Glomerular endothelial cell (primary cell): ENCODE measurements at regions not wholly inside any gene's neighbourhood (a gene's known extent, or its start where the extent isn't known, plus 50 kb on each side); places are given as distances from the start of the nearest gene placed in this dataset.
"Not testable (repeated sequence)": the region's sequence is repeated elsewhere in the genome, so short reads cannot be mapped to it uniquely, and the experiment has no call there.

Experiments
- DNase-seq: peaks from one replicate; pipeline ENCODE4 v3.0.0-alpha.2; 2011; ENCODE audit warnings: low read depth, low spot score; ENCODE audit errors: extremely low read depth

DNA sequence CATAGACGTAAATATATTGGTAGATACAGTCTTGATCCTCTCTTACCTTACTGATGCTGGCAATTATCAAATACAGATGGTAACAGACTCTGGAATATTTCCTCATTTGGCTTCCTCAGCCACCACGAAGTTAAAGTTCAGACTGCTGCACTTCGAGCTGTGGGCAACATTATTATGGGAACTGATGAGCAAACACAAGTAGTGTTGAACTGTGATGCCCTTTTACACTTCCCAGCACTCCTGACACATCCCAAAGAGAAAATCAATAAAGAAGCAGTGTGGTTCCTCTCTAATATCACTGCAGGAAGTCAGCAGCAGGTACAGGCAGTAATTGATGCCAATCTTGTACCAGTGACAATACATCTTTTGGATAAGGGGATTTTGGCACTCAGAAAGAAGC is 162.7 kb upstream of the NT5E start:
- DNase-seq = no peak

DNA sequence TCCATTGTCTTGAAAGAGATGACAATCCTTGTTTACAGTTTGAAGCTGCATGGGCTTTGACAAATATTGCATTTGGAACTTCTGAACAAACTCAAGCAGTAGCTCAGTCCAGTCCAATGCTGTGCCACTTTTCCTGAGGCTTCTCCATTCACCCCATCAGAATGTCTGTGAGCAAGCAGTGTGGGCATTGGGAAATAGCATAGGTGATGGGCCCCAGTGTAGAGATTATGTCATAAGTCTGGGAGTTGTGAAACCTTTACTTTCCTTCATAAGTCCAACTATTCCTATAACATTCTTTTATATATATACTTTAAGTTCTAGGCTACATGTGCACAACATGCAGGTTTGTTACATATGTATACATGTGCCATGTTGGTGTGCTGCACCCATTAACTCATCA is 163.4 kb upstream of the NT5E start:
- DNase-seq = not testable (repeated sequence)

DNA sequence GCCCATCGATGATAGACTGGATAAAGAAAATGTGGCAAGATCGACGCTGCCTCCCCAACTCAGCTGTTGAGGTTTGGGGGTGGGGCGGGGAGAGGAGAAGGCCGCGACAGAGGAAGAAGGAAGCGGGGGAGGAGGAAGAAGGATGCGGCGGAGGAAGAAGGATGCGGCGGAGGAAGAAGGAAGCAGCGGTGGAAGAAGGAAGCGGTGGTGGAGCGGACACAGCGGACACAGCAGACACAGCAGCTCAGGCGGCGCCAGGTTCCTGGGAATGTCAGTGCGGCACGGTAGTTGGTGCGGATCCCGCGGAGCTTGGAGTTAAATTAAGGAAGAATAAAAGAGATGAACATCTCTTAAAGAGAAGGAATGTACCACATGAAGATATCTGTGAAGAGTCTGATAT is 163.9 kb upstream of the NT5E start:
- DNase-seq = no peak

DNA sequence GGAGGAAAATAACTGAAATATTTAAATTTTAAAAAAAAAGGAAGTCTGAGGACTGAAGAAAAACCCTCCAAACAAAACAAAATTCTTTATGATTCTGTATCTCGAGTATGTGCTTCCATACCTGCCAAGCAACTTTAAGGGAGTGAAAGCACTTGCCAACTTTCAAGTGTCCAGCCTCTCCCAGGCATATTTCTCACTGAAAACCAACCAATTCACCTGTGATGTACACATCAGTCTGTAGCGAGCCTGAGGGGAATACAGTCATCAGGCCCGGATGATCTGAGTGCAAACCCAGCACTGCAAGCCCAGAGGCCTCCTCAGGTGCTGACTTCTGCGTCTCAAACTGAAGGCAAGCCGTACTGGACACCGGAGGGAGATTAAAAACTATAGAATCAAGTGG is 164.8 kb upstream of the NT5E start:
- no peak for DNase-seq

DNA sequence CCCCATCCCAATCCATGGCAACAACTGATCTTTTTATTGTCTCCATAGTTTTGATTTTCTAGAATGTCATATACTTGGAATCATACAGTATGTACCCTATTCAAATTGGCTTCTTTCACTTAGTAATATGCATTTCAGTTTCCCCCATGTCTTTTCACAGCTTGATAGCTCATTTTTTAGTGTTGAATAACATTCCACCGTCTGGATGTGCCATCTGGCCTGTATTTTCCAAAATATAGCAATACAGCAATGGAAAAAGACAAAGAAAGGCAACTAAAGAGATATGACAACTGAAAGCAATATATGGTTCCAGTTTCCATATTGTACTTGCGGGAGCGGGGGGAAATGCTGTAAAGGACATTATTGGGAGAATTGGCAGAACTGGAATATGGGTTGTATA is 166.4 kb upstream of the NT5E start:
- no peak for DNase-seq

DNA sequence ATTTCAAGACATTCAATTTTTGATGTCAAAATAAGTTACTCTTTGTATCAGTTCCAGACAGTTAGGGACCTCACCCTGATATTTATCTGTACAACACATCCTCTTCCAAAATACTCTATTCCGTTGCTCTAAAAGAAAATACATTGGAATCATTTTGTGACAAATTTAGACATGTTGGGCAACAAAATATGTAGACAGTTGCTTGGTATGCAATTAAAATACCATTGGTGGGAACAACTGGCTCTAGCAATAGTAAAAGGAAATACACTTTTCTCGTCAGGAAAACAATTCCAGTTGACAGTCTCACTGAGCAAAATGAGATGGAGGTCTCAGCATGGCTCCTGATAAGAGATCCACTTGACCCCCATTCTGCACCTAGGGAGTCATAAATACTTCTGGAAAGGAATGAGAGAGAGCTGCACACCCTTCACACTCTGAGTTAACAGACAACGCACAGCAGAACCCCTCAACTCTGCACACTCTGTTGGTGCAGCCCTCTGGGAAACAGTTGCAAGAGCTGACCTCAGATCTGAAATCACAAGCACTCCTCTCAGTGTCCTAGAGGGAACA is 171.3 kb upstream of the NT5E start:
- DNase-seq = no peak

DNA sequence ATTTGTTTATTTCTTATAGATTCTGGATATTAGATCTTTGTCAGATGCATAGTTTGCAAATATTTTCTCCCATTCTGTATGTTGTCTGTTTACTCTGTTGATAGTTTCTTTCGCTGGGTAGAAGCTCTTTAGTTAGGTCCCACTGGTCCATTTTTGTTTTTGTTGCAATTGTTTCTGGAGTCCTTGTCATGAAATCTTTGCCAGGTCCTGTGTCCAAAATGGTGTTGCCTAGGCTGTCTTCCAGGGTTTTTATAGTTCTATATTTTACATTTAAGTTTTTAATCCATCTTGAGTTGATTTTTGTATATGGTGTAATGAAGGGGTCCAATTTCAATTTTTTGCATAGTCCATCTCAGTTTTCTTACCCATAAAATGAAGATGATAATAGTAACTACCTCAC is 173.9 kb upstream of the NT5E start:
- not testable (repeated sequence) for DNase-seq

DNA sequence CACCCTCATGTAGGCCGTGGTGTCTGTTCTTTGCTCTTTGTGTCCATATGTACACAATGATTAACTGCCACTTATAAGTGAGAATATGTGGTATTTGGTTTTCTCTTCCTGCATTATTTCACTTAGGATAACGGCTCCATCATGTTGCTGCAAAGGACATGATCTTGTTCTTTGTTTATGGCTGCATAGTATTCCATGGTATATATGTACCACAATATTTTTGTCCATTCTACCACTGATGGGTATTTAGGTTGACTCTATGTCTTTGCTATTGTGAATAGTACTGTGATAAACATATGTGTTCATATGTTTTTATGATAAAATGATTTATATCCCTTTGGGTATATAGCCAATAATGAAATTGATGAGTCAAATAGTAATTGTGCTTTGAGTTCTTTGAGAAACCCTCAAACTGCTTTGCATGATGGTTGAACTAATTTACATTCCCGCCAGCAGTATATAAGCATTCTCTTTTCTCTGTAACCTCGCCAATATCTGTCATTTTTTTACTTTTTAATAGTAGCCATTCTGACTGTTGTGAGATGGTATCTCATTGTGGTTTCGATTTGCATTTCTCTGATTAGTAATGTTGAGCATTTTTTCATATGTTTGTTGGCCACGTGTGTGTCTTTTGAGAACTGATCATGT is 174.4 kb upstream of the NT5E start:
- DNase-seq = no peak

DNA sequence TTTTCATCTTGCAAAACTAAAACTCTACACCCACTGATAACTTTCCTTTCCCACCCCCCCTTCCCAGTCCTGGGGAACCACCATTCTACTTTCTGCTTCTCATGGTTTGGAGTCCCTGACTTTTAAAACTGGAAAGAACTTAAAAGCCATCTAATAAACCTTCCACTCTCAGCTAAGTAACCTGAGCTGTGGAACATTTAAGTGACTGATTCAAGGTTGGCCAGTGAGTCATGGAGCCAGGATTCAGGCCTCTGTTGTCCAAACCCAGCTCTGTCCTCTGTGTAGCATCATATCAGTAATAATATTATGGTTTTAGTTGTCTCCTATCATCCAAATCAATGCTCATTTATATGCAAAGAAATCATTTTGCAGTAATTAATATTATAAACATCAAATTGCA is 176.0 kb upstream of the NT5E start:
- DNase-seq = no peak

DNA sequence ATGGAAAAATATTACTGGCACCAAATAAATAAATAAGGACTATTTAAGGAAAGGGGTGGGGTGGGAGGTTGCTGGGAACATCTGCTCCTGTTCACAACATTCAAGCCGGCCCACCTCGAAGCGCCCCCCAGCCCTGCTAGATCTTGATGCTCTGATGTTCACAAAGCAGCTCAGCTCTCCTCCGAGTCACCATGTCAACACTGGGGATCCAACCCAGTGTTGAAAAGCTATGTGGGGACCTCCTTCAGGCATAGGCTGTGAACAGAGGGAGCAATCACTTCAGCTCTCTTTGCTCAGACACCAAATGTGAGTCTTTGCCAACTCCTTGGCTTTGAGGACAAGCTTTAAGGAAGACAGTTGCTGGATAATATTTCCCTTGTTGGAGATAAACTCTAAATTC is 176.8 kb upstream of the NT5E start:
- no peak for DNase-seq

DNA sequence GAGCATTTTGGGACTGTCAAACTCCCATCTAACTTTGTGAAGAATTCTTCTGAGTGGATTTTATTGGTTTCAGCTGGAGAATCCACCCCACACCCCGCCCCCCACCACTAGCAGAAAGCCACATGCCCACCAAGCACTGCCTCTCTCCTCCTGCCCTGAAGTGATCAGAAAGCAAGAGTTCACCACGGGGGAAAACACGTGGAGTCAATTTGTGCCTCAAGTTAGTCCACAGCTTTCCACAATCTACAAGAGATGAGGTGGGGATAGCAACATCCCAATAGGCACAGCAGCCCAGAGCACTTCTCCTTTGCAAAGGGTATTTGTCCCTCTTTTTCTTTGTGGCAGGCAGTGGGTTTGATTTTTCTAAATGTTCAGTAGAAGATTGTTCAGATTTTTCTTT is 177.3 kb upstream of the NT5E start:
- no peak for DNase-seq

DNA sequence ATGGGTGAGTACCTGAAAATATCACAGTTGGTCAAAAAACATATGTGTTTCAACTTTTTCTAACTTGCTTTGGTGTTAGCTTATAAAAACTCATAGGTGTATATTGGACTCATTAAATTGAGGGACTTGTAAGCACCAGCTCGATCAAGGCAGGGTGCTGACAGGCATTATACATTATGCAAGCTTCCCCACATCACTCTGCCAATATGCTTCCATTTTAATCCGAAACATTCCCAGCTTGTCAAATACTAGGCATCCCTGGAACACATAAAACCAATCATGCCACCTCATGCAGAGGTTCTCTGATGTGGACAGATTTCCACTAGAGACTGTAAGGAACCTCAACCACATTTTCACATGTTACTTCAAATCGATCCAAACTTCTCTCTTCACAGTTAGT is 187.3 kb upstream of the NT5E start:
- no peak for DNase-seq

DNA sequence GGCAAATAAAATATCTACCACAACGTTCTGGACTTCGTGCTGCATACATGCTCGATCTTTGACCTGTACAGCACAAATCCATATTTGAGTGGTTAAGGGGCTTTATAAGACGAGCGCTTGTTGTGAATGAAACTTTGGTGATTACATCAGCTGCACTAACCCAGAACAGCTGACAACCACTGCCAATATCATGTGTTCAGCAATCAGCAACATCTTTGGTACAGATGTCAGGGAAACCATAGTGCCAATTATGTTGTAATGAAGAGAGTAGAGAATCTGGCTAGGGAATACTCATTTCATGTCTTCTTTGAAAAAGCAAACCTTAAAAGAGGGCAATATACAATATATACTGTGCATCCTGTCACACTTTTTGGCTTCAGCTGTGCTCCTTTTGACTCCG is 188.6 kb upstream of the NT5E start:
- DNase-seq = no peak

DNA sequence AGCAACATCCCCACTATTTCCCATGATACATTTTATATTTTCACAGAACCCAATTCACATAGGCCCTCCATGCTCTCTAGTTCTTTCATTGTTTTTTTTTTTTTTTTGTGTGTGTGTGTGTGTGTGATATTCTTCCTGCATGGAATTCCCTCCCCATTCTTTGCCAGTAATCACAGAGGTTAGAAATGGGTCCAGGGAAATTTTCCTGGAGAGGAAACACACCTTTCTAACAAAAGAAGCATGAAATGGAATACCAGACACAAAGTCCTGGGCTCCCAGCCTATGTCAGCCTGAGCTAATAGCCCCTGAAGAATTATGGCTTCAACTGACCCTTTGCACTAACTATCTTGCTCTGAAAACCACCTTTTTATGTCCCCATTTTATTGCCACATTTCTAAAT is 194.2 kb upstream of the NT5E start:
- no peak for DNase-seq

DNA sequence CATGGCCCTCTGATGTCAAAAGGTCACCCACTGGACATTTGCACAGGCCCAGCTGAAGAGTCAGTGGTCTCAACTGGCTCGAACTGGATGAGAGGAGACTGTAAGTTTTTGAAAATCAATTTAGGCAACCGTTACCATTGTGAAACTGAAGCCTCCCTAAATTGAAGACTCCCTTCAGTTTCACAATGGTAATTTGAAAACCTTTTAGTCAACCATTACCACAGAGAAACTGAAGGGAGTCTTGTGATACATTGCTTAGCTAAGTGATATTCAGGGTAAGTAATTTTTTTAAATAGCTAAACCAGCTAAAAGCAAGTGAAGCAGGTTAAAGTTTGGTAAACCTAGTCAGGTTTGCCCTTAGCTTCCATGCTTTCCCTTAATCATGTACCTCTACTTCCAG is 197.3 kb upstream of the NT5E start:
- DNase-seq = no peak

DNA sequence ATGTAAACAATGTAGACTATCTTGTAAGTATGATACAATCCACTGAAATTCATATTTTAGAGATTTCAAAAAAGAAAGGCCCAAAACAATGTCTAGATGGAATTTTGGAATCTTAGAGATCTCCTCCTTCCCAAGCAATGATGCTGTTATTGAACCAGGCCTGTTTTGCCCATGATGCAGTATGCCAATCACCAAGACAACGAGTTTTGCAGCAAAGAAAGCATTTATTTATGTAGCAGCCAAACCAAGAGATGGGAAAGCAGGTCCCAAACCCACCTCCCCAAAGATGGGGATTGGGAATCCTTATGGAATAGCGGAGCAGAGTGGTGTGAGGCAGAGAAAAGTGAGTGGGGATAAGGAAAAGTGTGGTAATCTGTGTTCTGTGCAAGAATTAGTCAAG is 197.8 kb upstream of the NT5E start:
- no peak for DNase-seq

DNA sequence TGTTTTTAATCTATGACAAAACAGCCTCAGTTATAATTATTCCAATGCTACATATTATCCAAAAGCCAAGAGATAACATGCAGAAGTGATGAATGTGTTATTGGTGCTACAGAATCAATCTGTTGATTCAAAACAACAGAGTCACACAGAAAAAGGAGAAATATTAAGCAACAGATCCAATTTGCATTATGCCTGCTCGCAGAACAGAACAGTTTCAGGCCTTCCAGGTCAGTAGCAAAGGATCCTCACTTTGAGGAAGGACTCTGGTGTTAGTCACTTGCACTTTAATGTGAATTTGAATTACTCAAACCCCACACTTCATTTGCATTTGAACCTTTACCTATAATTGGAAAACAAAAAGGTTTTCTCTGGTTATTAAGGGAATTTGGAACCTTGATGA is 198.6 kb upstream of the NT5E start:
- DNase-seq = no peak

DNA sequence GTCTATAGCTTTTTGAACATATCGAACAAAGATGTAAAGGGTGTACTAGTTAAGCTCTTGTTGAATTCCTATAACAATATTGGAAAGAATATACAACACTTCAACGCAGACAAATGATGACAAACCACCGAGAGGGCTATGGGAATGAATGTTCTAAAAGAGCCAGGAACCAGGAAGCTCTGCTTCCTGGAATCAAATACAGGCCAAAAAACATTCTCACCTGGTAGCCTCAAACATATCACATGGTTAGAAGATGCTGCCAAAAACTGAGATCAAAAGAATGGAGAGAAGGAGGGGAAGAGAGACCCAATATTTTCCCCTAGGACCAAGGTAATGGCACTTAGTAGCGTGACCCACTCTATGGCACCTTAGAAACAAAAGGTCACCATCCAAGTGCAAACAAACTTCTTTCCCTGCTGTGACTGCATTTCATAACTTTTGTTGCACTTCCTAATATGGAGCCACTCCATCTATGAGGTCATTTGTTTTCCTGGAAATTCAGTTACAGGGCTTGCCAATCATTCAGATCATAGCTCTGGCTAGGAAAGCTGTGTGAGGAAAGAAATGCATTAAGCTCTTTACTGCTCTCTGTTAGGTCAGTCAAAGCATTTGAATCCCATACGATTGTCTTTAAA is 199.2 kb upstream of the NT5E start:
- DNase-seq = no peak

DNA sequence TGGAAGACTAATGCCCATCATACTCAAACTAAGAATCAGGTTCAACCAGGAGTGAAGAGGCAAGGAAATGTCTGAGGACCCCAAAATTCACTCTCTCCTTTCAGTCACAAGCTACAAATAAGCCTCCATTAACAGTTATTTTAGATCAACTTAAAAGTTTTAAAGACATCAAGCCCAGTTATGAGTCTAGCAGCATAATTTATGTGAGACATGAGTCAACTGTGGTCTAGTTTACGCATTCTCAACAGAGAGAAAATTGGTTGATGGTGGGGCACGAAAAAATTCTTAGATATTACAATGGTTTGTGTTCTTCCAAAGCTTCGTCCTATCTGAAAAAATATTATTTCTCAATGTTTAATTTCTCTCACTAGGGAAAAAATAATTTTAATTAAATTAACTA is 204.9 kb upstream of the NT5E start:
- DNase-seq = no peak

DNA sequence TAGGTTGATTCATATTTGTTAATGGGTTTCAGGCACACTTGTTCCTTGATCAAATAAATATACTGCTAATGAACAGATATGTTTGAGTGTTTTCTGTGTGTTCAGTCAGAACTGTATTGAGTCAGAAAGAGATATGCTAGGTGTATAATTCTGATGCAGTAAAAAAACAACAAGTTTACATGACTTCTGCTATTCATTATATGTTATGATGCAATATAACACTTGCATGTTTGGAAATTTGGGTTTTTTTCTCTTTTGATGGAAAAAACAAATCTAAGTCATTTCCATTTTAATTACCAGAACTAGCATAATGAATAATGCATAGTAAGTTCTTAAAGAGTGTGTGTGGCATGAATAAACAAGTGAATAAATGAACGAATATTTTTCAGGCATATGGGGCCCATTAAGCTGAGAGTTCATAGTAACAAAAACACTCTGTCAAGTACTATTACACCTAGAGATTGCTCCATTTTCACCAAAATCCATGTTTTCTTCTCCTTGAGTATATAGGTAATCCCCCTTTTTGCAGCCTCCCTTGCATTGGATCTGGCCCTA is 208.3 kb upstream of the NT5E start:
- DNase-seq = no peak

DNA sequence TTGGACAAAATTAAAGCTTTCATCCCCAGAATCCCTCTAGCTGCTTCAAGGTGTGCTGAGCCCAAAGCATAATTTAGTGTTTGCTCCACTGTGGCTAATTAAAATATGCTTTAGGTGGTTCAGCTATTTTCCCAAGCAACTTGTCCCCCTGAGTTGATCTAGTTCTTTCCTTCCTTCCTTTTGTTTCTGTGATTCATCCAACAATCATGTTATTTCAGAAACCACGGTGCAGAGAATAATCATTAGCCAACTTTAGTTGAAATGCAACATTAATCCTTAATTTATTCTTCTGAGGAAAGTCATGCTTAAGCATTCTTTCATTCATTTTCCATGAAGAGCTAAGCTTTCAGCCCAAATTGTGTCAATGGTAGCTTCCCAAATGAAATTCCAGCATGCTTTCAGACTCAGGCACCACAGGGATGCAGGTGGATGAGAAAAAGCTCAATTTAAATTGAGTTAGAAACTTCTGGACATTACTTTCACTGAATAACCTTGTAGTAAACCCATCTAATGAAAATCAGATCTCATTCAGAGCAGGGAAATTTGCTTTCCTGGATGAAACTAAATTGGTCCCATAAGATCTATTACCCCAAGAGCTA is 209.0 kb upstream of the NT5E start:
- no peak for DNase-seq

DNA sequence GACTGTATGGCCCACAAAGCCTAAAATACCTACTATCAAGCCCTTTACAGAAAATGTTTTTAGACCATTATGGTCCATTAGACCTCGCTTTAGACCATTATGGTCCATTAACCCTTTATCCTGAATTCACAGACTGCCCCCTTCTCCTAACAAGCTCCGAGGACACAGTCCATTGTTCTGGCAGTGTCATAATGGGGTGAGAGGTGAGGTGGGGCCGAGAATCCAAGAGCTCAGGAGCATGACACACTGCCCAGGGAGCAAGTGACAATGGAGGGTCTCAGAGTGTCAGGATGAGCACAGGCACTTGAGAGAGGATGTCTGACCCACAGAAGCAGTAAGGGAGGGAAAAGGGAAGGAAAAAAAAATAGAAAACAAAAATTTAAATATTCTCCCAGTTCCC is 212.4 kb upstream of the NT5E start:
- no peak for DNase-seq
